Keratinocyte (primary cell): ENCODE measurements at regions not wholly inside any gene's neighbourhood (a gene's known extent, or its start where the extent isn't known, plus 50 kb on each side); places are given as distances from the start of the nearest gene placed in this dataset.

Experiments used
- DNase-seq: peaks from one replicate; pipeline ENCODE4 v3.0.0-alpha.2; 2011; ENCODE audit warnings: low read depth, missing footprints, low spot score
- FAIRE-seq: peaks from 2 replicates; lab custom pipeline; 2011; peaks lifted over from hg19 to GRCh38; lab: Jason Lieb, UNC
- H2AFZ ChIP-seq: 2 replicates; pipeline ENCODE4 v1.6.0; 2012; ENCODE audit warnings: low read length, control low read depth, inconsistent platforms; ENCODE audit not compliant: control insufficient read depth
- H3K27ac ChIP-seq: 2 replicates; pipeline ENCODE4 v1.5.1; 2011; ENCODE audit warnings: low read length; ENCODE audit not compliant: control insufficient read depth, insufficient read depth
- H3K27me3 ChIP-seq: 3 replicates; pipeline ENCODE4 v1.6.0; 2011; ENCODE audit warnings: low read length; ENCODE audit not compliant: control insufficient read depth, insufficient read depth; ENCODE audit errors: extremely low read depth
- H3K36me3 ChIP-seq, 2 experiments: 2 replicates in 1 of 2; 3 replicates in 1 of 2; pipeline ENCODE4 v1.5.1; 2011; ENCODE audit warnings: low read length in 2 of 2, mild to moderate bottlenecking in 1 of 2; ENCODE audit not compliant: control insufficient read depth in 2 of 2, insufficient read depth in 2 of 2; ENCODE audit errors: extremely low read depth in 1 of 2
- H3K4me1 ChIP-seq: 3 replicates; pipeline ENCODE4 v1.5.1; 2011; ENCODE audit warnings: low read length; ENCODE audit not compliant: control insufficient read depth, insufficient read depth; ENCODE audit errors: extremely low read depth
- H3K4me2 ChIP-seq: 3 replicates; pipeline ENCODE4 v1.6.0; 2011; ENCODE audit warnings: low read depth, low read length; ENCODE audit not compliant: control insufficient read depth, insufficient read depth; ENCODE audit errors: extremely low read depth
- H3K4me3 ChIP-seq, 3 experiments: fragments of 200-600 bp in 1 of 3; sonication (generic) in 1 of 3; 2 replicates in 2 of 3; 3 replicates in 1 of 3; pipeline ENCODE4 v1.5.1; 2011 to 2016; ENCODE audit warnings: low read length in 3 of 3, mild to moderate bottlenecking in 3 of 3, control low read depth in 2 of 3, inconsistent platforms in 1 of 3, low read depth in 1 of 3, mixed read lengths in 1 of 3, mixed run types in 1 of 3, moderate library complexity in 1 of 3; ENCODE audit not compliant: control insufficient read depth in 2 of 3, insufficient read depth in 2 of 3; ENCODE audit errors: extremely low read depth in 1 of 3
- H3K79me2 ChIP-seq: 2 replicates; pipeline ENCODE4 v1.6.0; 2012; ENCODE audit warnings: low read length; ENCODE audit not compliant: control insufficient read depth, insufficient read depth
- H3K9ac ChIP-seq: 3 replicates; pipeline ENCODE4 v1.6.0; 2011; ENCODE audit warnings: low read length; ENCODE audit not compliant: control insufficient read depth, insufficient read depth; ENCODE audit errors: extremely low read depth
- H3K9me1 ChIP-seq: 3 replicates; pipeline ENCODE4 v1.6.0; 2011; ENCODE audit warnings: low read length; ENCODE audit not compliant: control insufficient read depth, insufficient read depth; ENCODE audit errors: extremely low read depth
- H3K9me3 ChIP-seq: 2 replicates; pipeline ENCODE4 v1.5.1; 2012; ENCODE audit warnings: low read depth, low read length; ENCODE audit not compliant: control insufficient read depth
- H4K20me1 ChIP-seq: 3 replicates; pipeline ENCODE4 v1.6.0; 2011; ENCODE audit warnings: low read length; ENCODE audit not compliant: control insufficient read depth, insufficient read depth; ENCODE audit errors: extremely low read depth
- CTCF ChIP-seq, 3 experiments: IDR thresholded peaks in 1 of 3; conservative IDR thresholded peaks in 1 of 3; optimal IDR thresholded peaks in 1 of 3; 2 replicates in 2 of 3; 3 replicates in 1 of 3; pipeline versions ENCODE3 to v1.5.1; 2011; ENCODE audit warnings: low read length in 3 of 3, mild to moderate bottlenecking in 3 of 3, moderate library complexity in 2 of 3, control low read depth in 1 of 3, inconsistent platforms in 1 of 3; ENCODE audit not compliant: insufficient read depth in 2 of 3; ENCODE audit errors: extremely low read depth in 1 of 3
- EZH2 ChIP-seq: IDR thresholded peaks from one replicate; pipeline ENCODE4 v1.6.1; 2012; ENCODE audit warnings: inconsistent platforms, mild to moderate bottlenecking, low read length, moderate library complexity
- dilution Hi-C: fragments of 300-500 bp; cut with MboI; formaldehyde crosslinking; loops from one replicate; pipeline ENCODE4 v1.7.0; 2020; ENCODE audit warnings: low sequenced_read_pairs; ENCODE audit not compliant: extremely low pct_ligation_motif_present

- H3K4me2 ChIP-seq, result no peak overlapping the region
- FAIRE-seq, result no peak
These were observed 2272.0 kb downstream of the PCDH9 start for GRCh38 chr13:64958106-64958505.

GRCh38 chr13:64938660-64939059 is 2291.5 kb downstream of the PCDH9 start:
- H3K9ac ChIP-seq, result no peak overlapping the region
- H3K4me3 ChIP-seq, result no peak overlapping the region
- H4K20me1 ChIP-seq, result no peaks in the 10 kb centered on the region
- H3K79me2 ChIP-seq, result no peaks in the 10 kb centered on the region
- no peaks in the 10 kb centered on the region for H3K36me3 ChIP-seq
- TF ChIP-seq EZH2 (no peak), CTCF (optimal IDR thresholded peaks at IDR 0.05 in 1 of 3, IDR thresholded peaks at IDR 0.05 in 1 of 3, conservative IDR thresholded peaks at IDR 0.05 in 1 of 3; ENCODE audit: extremely low read depth in 1 of 3, insufficient read depth in 2 of 3, low read length in 3 of 3) (no peak)
- no peak for DNase-seq
- H3K4me2 ChIP-seq, result no peak overlapping the region
- H3K27me3 ChIP-seq, result no peaks in the 10 kb centered on the region
- H3K4me1 ChIP-seq, result no peaks in the 10 kb centered on the region
- H3K9me3 ChIP-seq, result no peaks in the 10 kb centered on the region
- no peak overlapping the region for H3K27ac ChIP-seq
- H3K9me1 ChIP-seq, result no peaks in the 10 kb centered on the region
- dilution Hi-C loops, result no loop called here
- FAIRE-seq, result no peak
- H2AFZ ChIP-seq, result no peak overlapping the region

More at GRCh38 chr13:64958106-64958505, 2272.0 kb downstream of the PCDH9 start:
- Histone ChIP-seq H3K79me2 (no peaks in the 10 kb centered on the region), H3K36me3 (no peaks in the 10 kb centered on the region), H3K4me1 (no peaks in the 10 kb centered on the region), H3K9ac (no peak overlapping the region), H3K4me3 (no peak overlapping the region), H3K27ac (no peak overlapping the region), H3K27me3 (no peaks in the 10 kb centered on the region), H3K9me1 (no peaks in the 10 kb centered on the region), H2AFZ (no peak overlapping the region), H3K9me3 (no peaks in the 10 kb centered on the region), H4K20me1 (no peaks in the 10 kb centered on the region)
- dilution Hi-C loops, result no loop called here
- no peak for TF ChIP-seq EZH2
- no peak for TF ChIP-seq CTCF (optimal IDR thresholded peaks at IDR 0.05 in 1 of 3, IDR thresholded peaks at IDR 0.05 in 1 of 3, conservative IDR thresholded peaks at IDR 0.05 in 1 of 3; ENCODE audit: extremely low read depth in 1 of 3, insufficient read depth in 2 of 3, low read length in 3 of 3)
- no peak for DNase-seq
